ENCODE measurements at regions not wholly inside any gene's neighbourhood (a gene's known extent, or its start where the extent isn't known, plus 50 kb on each side); places are given as distances from the start of the nearest gene placed in this dataset.

- intact Hi-C loops (cut with DNase I): no loop called here
- ATAC-seq (ENCODE audit: poor library complexity): peak; percentile 61
- DNase-seq: no peak
These were observed 121.5 kb downstream of the DTWD1 start for GRCh38 chr15:49742381-49742780.

DNA sequence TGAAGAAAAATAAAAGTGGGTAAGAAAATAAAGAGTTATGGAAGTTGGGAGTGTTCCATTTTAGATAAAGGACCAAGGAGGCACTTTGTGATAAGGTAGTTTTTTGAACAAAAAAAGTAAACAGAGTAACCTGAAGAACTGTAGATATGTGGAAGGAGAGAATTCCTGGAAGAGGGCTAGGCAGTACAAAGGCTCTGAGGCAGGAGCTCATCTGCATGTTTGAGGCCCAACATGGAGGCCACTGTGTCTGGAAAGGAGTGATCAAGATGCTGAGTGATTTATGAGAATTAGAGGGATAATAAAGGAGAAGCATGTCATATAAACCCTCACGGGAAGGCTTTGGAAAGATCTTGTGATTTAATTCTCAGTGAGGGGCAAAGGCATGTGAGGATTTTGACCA, 126.5 kb downstream of the DTWD1 start:
- DNase-seq: no peak
- intact Hi-C loops (cut with DNase I): no loop called here
- no peak for ATAC-seq (ENCODE audit: poor library complexity)

DNA sequence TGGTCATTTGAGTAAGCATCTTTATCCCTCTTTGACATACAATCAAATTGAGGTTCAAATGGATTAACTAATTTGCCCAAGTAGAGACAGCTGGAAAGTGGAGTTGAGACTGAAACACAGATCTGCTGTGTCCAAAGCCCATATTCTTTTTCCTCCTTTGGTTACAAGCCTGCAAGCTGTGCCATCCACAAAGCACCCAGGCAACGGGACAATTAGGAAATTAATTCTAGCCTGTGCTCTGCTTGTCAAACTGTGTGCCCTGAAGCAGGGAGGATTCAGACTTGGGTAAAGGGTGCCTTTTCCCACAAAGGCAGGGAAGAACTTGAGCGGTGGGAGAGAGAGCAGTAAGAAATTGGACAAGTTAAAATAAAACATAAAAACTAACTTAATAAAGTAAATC, 127.9 kb downstream of the DTWD1 start:
- no peak for ATAC-seq (ENCODE audit: poor library complexity)
- intact Hi-C loops (cut with DNase I): no loop called here
- no peak for DNase-seq

GRCh38 chr15:49750553-49750952, 129.7 kb downstream of the DTWD1 start:
- intact Hi-C loops (cut with DNase I): no loop called here
- ATAC-seq (ENCODE audit: poor library complexity) (no peak), DNase-seq (no peak)

DNA sequence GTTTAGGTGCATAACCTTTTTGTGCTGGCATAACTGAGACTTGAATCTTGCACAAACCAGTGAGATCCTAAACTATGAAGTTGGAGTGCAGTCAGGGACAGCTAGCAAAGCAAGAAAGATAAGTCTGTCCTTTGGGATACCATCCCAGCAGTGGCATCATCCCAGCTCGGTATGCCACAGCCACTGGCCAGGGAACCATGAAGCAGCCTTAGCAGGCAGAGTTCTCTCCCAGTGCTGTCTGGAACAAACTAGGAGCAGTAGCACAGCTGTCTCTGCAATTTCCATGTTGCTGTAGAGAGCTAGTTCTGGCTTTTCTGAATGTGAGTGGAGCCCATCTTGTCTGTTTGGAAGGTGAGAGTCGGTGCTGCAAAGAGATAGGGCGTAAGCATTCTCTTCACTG, 130.3 kb downstream of the DTWD1 start:
- ATAC-seq (ENCODE audit: poor library complexity) (peak; percentile 52), DNase-seq (peak; percentile 53)
- intact Hi-C loops (cut with DNase I): no loop called here

DNA sequence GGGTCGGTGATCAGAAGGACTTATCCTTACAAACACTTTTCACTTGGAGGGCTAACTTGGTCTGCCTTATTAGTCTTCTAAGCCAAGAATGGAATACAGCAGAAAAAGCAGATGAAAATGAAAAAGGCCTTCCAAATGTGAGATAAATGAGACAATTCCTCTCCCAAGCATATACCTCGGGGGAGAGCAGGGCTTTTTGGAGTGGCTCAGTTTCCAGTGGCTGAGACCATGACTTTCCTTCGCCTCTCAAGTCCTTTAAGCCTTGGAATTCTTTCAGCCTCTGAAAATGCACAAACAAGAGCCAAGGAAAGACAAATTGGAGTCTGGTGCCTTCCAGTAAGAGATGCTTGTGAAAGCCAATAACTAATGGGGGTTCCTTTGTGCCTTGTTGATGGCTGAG, 130.9 kb downstream of the DTWD1 start:
- DNase-seq: no peak
- intact Hi-C loops (cut with DNase I): no loop called here
- ATAC-seq (ENCODE audit: poor library complexity): no peak

DNA sequence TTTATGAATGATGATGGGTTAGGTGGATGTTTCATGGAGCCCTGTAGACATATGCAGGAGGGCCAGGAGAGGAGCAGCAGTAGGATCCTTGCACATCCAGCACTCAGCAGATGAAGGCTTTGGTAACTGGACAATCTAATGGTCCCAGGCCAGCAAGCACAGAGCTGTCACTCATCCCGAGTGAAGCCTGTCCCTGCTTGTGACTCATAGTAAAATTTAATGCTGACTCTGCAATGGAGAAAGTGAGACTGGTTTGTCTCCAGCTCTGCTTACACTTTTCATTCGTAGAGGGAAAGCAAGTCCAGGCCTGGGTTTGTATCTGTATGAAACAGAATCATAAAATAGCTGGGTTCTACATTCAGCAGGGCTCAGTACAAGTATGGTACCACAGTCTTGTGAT, 131.7 kb downstream of the DTWD1 start:
- ATAC-seq (ENCODE audit: poor library complexity) (no peak), DNase-seq (no peak)
- intact Hi-C loops (cut with DNase I): no loop called here

DNA sequence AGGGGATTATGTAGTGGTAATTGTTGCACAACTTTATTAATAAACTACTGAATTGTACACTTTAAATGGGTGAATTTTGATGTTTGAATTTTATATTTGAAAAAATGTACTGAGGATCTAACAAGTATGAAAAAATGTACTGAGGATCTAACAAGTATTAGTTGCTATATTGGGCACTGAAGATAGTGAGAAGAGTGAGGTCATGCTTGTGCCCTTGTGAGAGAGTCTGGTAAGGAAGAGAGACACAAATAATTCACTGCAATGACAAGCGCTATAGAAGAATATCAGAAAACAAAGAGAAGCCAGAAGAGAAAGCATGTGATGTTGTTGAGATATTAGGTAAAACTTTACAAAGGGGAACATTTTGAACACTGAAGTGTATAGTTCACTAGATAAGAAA, 137.6 kb downstream of the DTWD1 start:
- ATAC-seq (ENCODE audit: poor library complexity): no peak
- DNase-seq: no peak
- intact Hi-C loops (cut with DNase I): no loop called here

- DNase-seq: no peak
- intact Hi-C loops (cut with DNase I): no loop called here
- ATAC-seq (ENCODE audit: poor library complexity): no peak
These were observed 138.0 kb downstream of the DTWD1 start for GRCh38 chr15:49758856-49759255.

DNA sequence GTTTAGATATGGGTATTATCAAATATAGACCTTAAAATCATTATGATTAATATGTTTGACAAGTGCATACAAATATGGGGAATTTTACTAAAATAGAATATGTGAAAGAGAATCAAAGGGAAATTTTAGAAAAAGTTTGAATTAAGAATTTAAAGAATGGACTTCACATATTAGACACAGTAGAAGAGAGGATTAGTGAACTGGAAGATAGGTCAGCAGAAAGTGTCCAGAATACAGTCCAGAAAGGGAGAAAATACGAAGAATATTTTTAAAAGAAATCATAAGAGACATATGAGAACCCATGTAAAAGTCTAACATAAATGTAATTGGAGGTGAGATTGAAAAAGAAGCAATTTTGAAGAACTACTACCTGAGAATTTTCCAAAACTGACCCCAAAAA, 139.9 kb downstream of the DTWD1 start:
- intact Hi-C loops (cut with DNase I): no loop called here
- DNase-seq (no peak), ATAC-seq (ENCODE audit: poor library complexity) (no peak)

- intact Hi-C loops (cut with DNase I): no loop called here
- ATAC-seq (ENCODE audit: poor library complexity): no peak
- DNase-seq: no peak
These were observed 148.4 kb downstream of the DTWD1 start for GRCh38 chr15:49769225-49769624.

- ATAC-seq (ENCODE audit: poor library complexity): no peak
- no peak for DNase-seq
- intact Hi-C loops (cut with DNase I): no loop called here
These were observed 168.6 kb downstream of the DTWD1 start for GRCh38 chr15:49789436-49789835.

DNA sequence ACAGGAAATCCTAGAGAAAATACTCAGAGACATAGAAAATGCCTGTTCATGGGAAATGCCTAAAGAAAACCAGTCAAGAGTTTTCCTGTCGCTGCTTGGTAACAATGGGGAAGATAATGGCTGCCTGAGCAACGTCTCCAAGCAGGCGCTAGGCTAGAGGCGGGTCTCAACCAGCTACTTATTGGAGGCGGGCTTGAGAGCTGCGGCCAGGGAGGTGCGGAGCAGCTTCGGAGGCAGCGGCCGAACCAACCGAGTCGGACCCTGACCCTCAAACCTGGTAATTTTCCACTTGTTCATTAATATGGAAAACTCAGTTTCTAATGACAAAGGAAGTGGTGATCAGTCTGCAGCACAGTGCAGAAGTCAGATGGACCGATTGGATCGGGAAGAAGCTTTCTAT, 173.1 kb downstream of the DTWD1 start:
- DNase-seq: no peak
- intact Hi-C loops (cut with DNase I): no loop called here
- no peak for ATAC-seq (ENCODE audit: poor library complexity)

GRCh38 chr15:49801796-49802195, 180.9 kb downstream of the DTWD1 start:
- no peak for ATAC-seq (ENCODE audit: poor library complexity)
- no peak for DNase-seq
- intact Hi-C loops (cut with DNase I): no loop called here
